SK-N-SH (cell line): ENCODE measurements at regions not wholly inside any gene's neighbourhood (a gene's known extent, or its start where the extent isn't known, plus 50 kb on each side); places are given as distances from the start of the nearest gene placed in this dataset.

Experiments used
- CTCF ChIA-PET: fragments of 300-600, 350-600 bp; formaldehyde crosslinking; extraction: SDS; loops from one replicate; lab custom pipeline; 2021; lab: Yijun Ruan, JAX
- POLR2A ChIA-PET: fragments of 350-600 bp; sonication (Branson Sonifier 250); formaldehyde crosslinking; extraction: SDS; loops from one replicate; lab custom pipeline; 2020; ENCODE audit warnings: antibody characterized with exemption, inconsistent platforms; lab: Yijun Ruan, JAX
- DNase-seq: peaks from one replicate; pipeline ENCODE4 v3.0.0; 2012
- H2AFZ ChIP-seq: fragments of 200-600 bp; sonication (generic); 2 replicates; pipeline ENCODE4 v1.8.1; 2016; ENCODE audit warnings: antibody characterized with exemption, mild to moderate bottlenecking, low read depth
- H3F3A ChIP-seq: fragments of 200-600 bp; sonication (generic); replicated peaks from 2 replicates; pipeline ENCODE3; 2016; ENCODE audit warnings: antibody characterized with exemption, mild to moderate bottlenecking; ENCODE audit not compliant: insufficient read depth
- H3K27ac ChIP-seq, 2 experiments: fragments of 200-500 bp in 1 of 2; fragments of 200-600 bp in 1 of 2; sonication (Bioruptor generic) in 1 of 2; sonication (generic), shearing (Covaris generic) in 1 of 2; 2 replicates each; pipeline versions ENCODE4 v1.5.1 to v1.6.1; 2014 to 2016; ENCODE audit warnings: low read depth in 2 of 2, inconsistent platforms in 1 of 2, low read length in 1 of 2, mild to moderate bottlenecking in 1 of 2, mixed read lengths in 1 of 2
- H3K27me3 ChIP-seq: fragments of 200-600 bp; sonication (generic), shearing (Covaris generic); 2 replicates; pipeline ENCODE4 v1.6.1; 2016; ENCODE audit warnings: mixed run types; ENCODE audit not compliant: insufficient read depth
- H3K36me3 ChIP-seq, 2 experiments: fragments of 200-500 bp in 1 of 2; fragments of 200-600 bp in 1 of 2; sonication (Bioruptor generic) in 1 of 2; sonication (generic) in 1 of 2; replicated peaks in 1 of 2; 2 replicates each; pipeline versions ENCODE3 to v1.5.1; 2014 to 2016; ENCODE audit warnings: low read length in 1 of 2, mild to moderate bottlenecking in 1 of 2; ENCODE audit not compliant: insufficient read depth in 2 of 2, control insufficient read depth in 1 of 2
- H3K4me1 ChIP-seq, 2 experiments: fragments of 200-500 bp in 1 of 2; fragments of 200-600 bp in 1 of 2; sonication (Bioruptor generic) in 1 of 2; sonication (generic), shearing (Covaris generic) in 1 of 2; 2 replicates each; pipeline versions ENCODE4 v1.5.1 to v1.6.1; 2014 to 2016; ENCODE audit warnings: low read depth in 1 of 2, low read length in 1 of 2, mixed run types in 1 of 2; ENCODE audit not compliant: insufficient read depth in 2 of 2, control insufficient read depth in 1 of 2
- H3K4me2 ChIP-seq: fragments of 200-600 bp; sonication (generic), shearing (Covaris generic); 2 replicates; pipeline ENCODE4 v1.6.1; 2017; ENCODE audit warnings: mixed run types
- H3K4me3 ChIP-seq, 2 experiments: fragments of 200-500 bp in 1 of 2; fragments of 200-600 bp in 1 of 2; sonication (Bioruptor generic) in 1 of 2; sonication (generic), shearing (Covaris generic) in 1 of 2; 2 replicates each; pipeline versions ENCODE4 v1.5.1 to v1.8.1; 2014 to 2016; ENCODE audit warnings: low read depth in 2 of 2, inconsistent platforms in 1 of 2, low read length in 1 of 2, mild to moderate bottlenecking in 1 of 2, mixed read lengths in 1 of 2, moderate library complexity in 1 of 2
- H3K79me2 ChIP-seq: fragments of 200-600 bp; sonication (generic); 2 replicates; pipeline ENCODE4 v1.8.1; 2017; ENCODE audit warnings: mild to moderate bottlenecking; ENCODE audit not compliant: insufficient read depth
- H3K9ac ChIP-seq: fragments of 200-600 bp; sonication (generic); 2 replicates; pipeline ENCODE4 v1.6.1; 2017; ENCODE audit warnings: mixed run types
- H3K9me2 ChIP-seq: fragments of 200-600 bp; sonication (generic); 2 replicates; pipeline ENCODE4 v1.6.1; 2017; ENCODE audit warnings: mixed run types
- H3K9me3 ChIP-seq: fragments of 200-600 bp; sonication (generic); 2 replicates; pipeline ENCODE4 v1.6.1; 2017; ENCODE audit warnings: mixed run types, mild to moderate bottlenecking, moderate library complexity
- H4K20me1 ChIP-seq: fragments of 200-600 bp; sonication (generic); 2 replicates; pipeline ENCODE4 v1.6.1; 2017; ENCODE audit warnings: mild to moderate bottlenecking, mixed run types; ENCODE audit not compliant: insufficient read depth
- CHD2 ChIP-seq: fragments of 150-350 bp; IDR thresholded peaks from 2 replicates; pipeline ENCODE4 v1.6.1; 2018; ENCODE audit warnings: low read length; ENCODE audit not compliant: partially characterized antibody
- CTCF ChIP-seq: fragments of 200-600 bp; sonication (generic); IDR thresholded peaks from 2 replicates; pipeline ENCODE4 v1.6.1; 2017; ENCODE audit warnings: antibody characterized with exemption, mild to moderate bottlenecking, moderate library complexity
- EP300 ChIP-seq, 2 experiments: IDR thresholded peaks; 2 replicates each; pipeline versions ENCODE4 v1.4.0 to v1.6.1; 2012; ENCODE audit warnings: borderline replicate concordance in 1 of 2, low read depth in 1 of 2, low read length in 1 of 2
- EZH2phosphoT487 ChIP-seq: fragments of 200-600 bp; sonication (generic); IDR thresholded peaks from 2 replicates; pipeline ENCODE4 v1.6.1; 2017; ENCODE audit warnings: low read depth, mixed run types, mild to moderate bottlenecking, antibody characterized with exemption, moderate library complexity, borderline replicate concordance
- FOSL2 ChIP-seq: IDR thresholded peaks from 2 replicates; pipeline ENCODE4 v1.4.0; 2012; ENCODE audit warnings: low read depth, mild to moderate bottlenecking, moderate library complexity, borderline replicate concordance
- FOXJ3 ChIP-seq: sonication (generic); formaldehyde crosslinking; IDR thresholded peaks from 2 replicates; pipeline ENCODE4 v1.5.1; 2020; ENCODE audit warnings: mild to moderate bottlenecking, missing genetic modification reagents
- FOXM1 ChIP-seq: IDR thresholded peaks from 2 replicates; pipeline ENCODE4 v1.4.0; 2012; ENCODE audit warnings: low read depth, mild to moderate bottlenecking
- GABPA ChIP-seq: IDR thresholded peaks from 2 replicates; pipeline ENCODE4 v1.4.0; 2012; ENCODE audit warnings: low read depth, mild to moderate bottlenecking
- GATA2 ChIP-seq: sonication (generic); formaldehyde crosslinking; IDR thresholded peaks from 2 replicates; pipeline ENCODE4 v1.5.0; 2020; ENCODE audit warnings: mild to moderate bottlenecking, missing genetic modification reagents
- NFIC ChIP-seq: IDR thresholded peaks from 2 replicates; pipeline ENCODE4 v1.4.0; 2012; ENCODE audit warnings: borderline replicate concordance
- NRF1 ChIP-seq: IDR thresholded peaks from 2 replicates; pipeline ENCODE4 v1.6.1; 2012; ENCODE audit warnings: low read depth, mild to moderate bottlenecking, low read length
- PBX3 ChIP-seq: IDR thresholded peaks from 2 replicates; pipeline ENCODE4; 2012
- RAD21 ChIP-seq: IDR thresholded peaks from 2 replicates; pipeline ENCODE4 v1.6.1; 2012; ENCODE audit warnings: mild to moderate bottlenecking, low read length
- SMC3 ChIP-seq: IDR thresholded peaks from 2 replicates; pipeline ENCODE4 v1.6.1; 2012; ENCODE audit warnings: low read depth, low read length, improper control_type of control experiment
- TCF12 ChIP-seq: IDR thresholded peaks from 2 replicates; pipeline ENCODE4 v1.4.0; 2012
- USF2 ChIP-seq: fragments of 150-350 bp; IDR thresholded peaks from 2 replicates; pipeline ENCODE4 v1.6.1; 2017; ENCODE audit warnings: antibody characterized with exemption, low read length, low read depth, borderline replicate concordance
- WGBS: methylation state at CpG from one replicate; pipeline ENCODE4 v1.1.6; 2017; ENCODE audit warnings: low lambda C conversion rate; 5-methylcytosine and 5-hydroxymethylcytosine counted together
- TF ChIP-seq, protein P1 (sequence below): fragments of 150-350 bp; IDR thresholded peaks from 2 replicates; pipeline ENCODE4 v1.6.1; 2016; ENCODE audit warnings: mild to moderate bottlenecking, low read depth, low read length
- TF ChIP-seq, protein P2 (sequence below): IDR thresholded peaks from 2 replicates; pipeline ENCODE4 v1.6.1; 2012; ENCODE audit warnings: mild to moderate bottlenecking, low read depth, low read length, moderate library complexity
- TF ChIP-seq, protein P3 (sequence below): IDR thresholded peaks from 2 replicates; pipeline ENCODE4 v1.4.0; 2012; ENCODE audit warnings: low read depth, borderline replicate concordance

- Histone ChIP-seq H3K36me3 (no peaks in the 10 kb centered on the region), H3K79me2 (no peaks in the 10 kb centered on the region), H3K4me1 (peaks cover 3 to 12% of the 10 kb centered on the region in 2 experiments; a peak in 2 of 4 replicates), H3K27ac (no peak overlapping the region), H3K27me3 (no peaks in the 10 kb centered on the region), H3K9ac (no peak overlapping the region), H3K4me3 (no peak overlapping the region), H4K20me1 (no peaks in the 10 kb centered on the region), H3F3A (no peaks in the 10 kb centered on the region), H2AFZ (no peak overlapping the region), H3K4me2 (no peak overlapping the region), H3K9me2 (no peaks in the 10 kb centered on the region), H3K9me3 (no peaks in the 10 kb centered on the region)
- ChIA-PET POLR2A (no interaction called here), CTCF (interaction anchor here (2.0 kb wide), 1 partner anchor 186 kb away, joined by 12 read pairs; no protein-coding TSS in a partner anchor)
- DNase-seq: no peak
- WGBS: 95% methylated on average over 6 of the region's 6 CpGs
- TF ChIP-seq FOXJ3 (no peak), CTCF (no peak), RAD21 (no peak), FOSL2 (no peak), CHD2 (no peak), GATA2 (CRISPR knock-in tag) (no peak), FOXM1 (no peak), EZH2phosphoT487 (no peak), NFIC (no peak), GABPA (no peak), PBX3 (no peak), SMC3 (no peak), NRF1 (no peak), USF2 (no peak), EP300 (IDR thresholded peaks at IDR 0.05; ENCODE audit: borderline replicate concordance in 1 of 2, low read depth in 1 of 2, low read length in 1 of 2) (no peak), TCF12 (no peak)
- TF ChIP-seq, protein P1, sequence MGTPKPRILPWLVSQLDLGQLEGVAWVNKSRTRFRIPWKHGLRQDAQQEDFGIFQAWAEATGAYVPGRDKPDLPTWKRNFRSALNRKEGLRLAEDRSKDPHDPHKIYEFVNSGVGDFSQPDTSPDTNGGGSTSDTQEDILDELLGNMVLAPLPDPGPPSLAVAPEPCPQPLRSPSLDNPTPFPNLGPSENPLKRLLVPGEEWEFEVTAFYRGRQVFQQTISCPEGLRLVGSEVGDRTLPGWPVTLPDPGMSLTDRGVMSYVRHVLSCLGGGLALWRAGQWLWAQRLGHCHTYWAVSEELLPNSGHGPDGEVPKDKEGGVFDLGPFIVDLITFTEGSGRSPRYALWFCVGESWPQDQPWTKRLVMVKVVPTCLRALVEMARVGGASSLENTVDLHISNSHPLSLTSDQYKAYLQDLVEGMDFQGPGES: no peak
- TF ChIP-seq, protein P2, sequence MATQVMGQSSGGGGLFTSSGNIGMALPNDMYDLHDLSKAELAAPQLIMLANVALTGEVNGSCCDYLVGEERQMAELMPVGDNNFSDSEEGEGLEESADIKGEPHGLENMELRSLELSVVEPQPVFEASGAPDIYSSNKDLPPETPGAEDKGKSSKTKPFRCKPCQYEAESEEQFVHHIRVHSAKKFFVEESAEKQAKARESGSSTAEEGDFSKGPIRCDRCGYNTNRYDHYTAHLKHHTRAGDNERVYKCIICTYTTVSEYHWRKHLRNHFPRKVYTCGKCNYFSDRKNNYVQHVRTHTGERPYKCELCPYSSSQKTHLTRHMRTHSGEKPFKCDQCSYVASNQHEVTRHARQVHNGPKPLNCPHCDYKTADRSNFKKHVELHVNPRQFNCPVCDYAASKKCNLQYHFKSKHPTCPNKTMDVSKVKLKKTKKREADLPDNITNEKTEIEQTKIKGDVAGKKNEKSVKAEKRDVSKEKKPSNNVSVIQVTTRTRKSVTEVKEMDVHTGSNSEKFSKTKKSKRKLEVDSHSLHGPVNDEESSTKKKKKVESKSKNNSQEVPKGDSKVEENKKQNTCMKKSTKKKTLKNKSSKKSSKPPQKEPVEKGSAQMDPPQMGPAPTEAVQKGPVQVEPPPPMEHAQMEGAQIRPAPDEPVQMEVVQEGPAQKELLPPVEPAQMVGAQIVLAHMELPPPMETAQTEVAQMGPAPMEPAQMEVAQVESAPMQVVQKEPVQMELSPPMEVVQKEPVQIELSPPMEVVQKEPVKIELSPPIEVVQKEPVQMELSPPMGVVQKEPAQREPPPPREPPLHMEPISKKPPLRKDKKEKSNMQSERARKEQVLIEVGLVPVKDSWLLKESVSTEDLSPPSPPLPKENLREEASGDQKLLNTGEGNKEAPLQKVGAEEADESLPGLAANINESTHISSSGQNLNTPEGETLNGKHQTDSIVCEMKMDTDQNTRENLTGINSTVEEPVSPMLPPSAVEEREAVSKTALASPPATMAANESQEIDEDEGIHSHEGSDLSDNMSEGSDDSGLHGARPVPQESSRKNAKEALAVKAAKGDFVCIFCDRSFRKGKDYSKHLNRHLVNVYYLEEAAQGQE: no peak
- TF ChIP-seq, protein P3, sequence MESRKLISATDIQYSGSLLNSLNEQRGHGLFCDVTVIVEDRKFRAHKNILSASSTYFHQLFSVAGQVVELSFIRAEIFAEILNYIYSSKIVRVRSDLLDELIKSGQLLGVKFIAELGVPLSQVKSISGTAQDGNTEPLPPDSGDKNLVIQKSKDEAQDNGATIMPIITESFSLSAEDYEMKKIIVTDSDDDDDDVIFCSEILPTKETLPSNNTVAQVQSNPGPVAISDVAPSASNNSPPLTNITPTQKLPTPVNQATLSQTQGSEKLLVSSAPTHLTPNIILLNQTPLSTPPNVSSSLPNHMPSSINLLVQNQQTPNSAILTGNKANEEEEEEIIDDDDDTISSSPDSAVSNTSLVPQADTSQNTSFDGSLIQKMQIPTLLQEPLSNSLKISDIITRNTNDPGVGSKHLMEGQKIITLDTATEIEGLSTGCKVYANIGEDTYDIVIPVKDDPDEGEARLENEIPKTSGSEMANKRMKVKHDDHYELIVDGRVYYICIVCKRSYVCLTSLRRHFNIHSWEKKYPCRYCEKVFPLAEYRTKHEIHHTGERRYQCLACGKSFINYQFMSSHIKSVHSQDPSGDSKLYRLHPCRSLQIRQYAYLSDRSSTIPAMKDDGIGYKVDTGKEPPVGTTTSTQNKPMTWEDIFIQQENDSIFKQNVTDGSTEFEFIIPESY: no peak
Measured at GRCh38 chr2:9146646-9147045, 60.0 kb upstream of the ASAP2 start.
